ENCODE measurements at regions not wholly inside any gene's neighbourhood (a gene's known extent, or its start where the extent isn't known, plus 50 kb on each side); places are given as distances from the start of the nearest gene placed in this dataset.

DNA sequence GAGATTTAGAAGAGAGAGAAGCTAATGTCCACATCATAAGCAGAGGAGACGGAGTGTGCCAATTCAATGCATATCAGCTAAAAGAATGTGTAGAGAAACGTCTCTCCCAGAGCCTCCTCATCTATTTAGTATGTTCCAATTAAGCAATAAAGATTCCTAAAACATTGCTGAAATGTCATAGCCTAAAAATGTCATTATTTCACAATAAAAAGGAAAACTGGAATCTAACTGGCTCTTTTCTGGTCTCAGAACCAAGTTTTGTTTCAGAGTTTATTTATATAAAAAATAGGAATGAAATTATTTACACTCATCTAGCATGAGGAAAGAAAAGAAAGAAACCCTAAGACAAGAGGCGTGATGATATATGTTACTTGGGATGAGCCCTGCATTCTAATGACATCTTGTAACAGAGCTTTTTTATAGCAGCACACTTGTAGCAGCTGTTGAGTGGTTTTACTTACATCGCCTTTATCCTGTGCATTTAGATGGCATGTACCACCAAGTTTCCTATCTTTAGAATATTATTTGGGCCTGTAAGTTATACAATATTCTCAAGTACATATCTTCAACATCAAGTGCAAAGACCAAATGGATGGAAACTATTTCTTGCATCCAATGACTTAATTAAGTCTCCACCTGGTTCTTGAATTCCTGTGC, 266.3 kb upstream of the PRKD1 start:
- TF ChIP-seq, protein P1, sequence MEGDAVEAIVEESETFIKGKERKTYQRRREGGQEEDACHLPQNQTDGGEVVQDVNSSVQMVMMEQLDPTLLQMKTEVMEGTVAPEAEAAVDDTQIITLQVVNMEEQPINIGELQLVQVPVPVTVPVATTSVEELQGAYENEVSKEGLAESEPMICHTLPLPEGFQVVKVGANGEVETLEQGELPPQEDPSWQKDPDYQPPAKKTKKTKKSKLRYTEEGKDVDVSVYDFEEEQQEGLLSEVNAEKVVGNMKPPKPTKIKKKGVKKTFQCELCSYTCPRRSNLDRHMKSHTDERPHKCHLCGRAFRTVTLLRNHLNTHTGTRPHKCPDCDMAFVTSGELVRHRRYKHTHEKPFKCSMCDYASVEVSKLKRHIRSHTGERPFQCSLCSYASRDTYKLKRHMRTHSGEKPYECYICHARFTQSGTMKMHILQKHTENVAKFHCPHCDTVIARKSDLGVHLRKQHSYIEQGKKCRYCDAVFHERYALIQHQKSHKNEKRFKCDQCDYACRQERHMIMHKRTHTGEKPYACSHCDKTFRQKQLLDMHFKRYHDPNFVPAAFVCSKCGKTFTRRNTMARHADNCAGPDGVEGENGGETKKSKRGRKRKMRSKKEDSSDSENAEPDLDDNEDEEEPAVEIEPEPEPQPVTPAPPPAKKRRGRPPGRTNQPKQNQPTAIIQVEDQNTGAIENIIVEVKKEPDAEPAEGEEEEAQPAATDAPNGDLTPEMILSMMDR (IDR thresholded peaks at IDR 0.05), result no peak
- no peak for TF ChIP-seq POLR2A (IDR thresholded peaks at IDR 0.05)
